IPS-18c (cell line): ENCODE measurements at regions not wholly inside any gene's neighbourhood (a gene's known extent, or its start where the extent isn't known, plus 50 kb on each side); places are given as distances from the start of the nearest gene placed in this dataset.

ENCODE experiments used
- H3K4me3 ChIP-seq: 2 replicates; pipeline ENCODE4 v1.7.0; 2013; ENCODE audit warnings: low read depth, mild to moderate bottlenecking, low read length, moderate library complexity; ENCODE audit not compliant: insufficient read depth
- H3K9me3 ChIP-seq: one replicate; pipeline ENCODE4 v1.6.1; 2013; ENCODE audit warnings: mild to moderate bottlenecking, low read length, moderate library complexity; ENCODE audit not compliant: control insufficient read depth, insufficient read depth

GRCh38 chr6:2462831-2463230 lies 217.4 kb upstream of the GMDS start:
- Histone ChIP-seq H3K9me3 (no peaks in the 10 kb centered on the region), H3K4me3 (no peak overlapping the region)

DNA sequence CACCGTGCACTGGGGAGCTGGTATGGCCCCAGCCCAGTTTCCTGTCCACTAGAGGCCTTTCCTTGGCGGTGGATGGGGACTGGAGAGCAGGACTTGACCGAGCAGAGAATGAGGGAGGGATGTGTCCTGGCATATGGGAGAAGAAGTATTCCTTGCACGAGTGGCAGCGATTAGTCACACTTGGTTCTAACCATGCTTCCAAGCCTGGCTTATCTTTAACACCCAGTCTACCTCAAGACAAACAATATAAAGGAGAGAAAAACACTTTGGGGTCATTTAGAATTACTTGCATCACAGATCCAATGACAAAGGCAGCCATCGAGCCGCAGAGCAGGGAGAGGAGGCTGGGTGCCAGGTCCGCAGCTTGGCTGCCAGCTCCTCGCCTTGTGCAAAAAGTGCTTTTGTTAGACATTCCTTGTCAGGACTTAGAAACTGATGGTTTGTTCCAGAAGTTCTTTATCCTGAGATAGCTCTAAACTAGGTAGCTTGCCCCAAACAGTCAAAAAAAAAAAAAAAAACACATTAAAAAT lies 214.9 kb upstream of the GMDS start:
- Histone ChIP-seq H3K9me3 (no peaks in the 10 kb centered on the region), H3K4me3 (no peak overlapping the region)

- H3K4me3 ChIP-seq = no peak overlapping the region
- H3K9me3 ChIP-seq = no peaks in the 10 kb centered on the region
Observed at GRCh38 chr6:2454180-2454579, 208.8 kb upstream of the GMDS start.

DNA sequence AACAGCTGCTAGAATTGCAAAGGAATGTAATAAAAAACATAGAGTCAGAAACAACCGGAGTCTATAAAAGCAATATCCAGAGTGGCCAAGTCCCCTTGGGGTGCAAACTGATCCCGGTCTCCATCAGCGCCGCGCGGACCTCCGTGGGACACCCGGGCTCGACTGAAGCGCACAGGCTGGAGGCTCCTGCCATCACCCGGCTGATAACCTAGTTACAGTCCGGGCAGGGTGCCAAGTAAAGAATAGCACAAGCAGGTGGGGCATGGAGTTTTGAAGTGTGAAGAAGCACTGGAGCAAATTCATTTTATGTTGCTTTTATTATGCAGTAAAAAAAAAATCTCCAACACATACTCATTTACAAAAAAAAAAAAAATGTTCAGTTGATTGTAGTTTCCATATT lies 205.1 kb upstream of the GMDS start:
- H3K4me3 ChIP-seq = no peak overlapping the region
- no peaks in the 10 kb centered on the region for H3K9me3 ChIP-seq

GRCh38 chr6:2449572-2449940 lies 204.2 kb upstream of the GMDS start:
- H3K4me3 ChIP-seq = no peak overlapping the region
- no peaks in the 10 kb centered on the region for H3K9me3 ChIP-seq

DNA sequence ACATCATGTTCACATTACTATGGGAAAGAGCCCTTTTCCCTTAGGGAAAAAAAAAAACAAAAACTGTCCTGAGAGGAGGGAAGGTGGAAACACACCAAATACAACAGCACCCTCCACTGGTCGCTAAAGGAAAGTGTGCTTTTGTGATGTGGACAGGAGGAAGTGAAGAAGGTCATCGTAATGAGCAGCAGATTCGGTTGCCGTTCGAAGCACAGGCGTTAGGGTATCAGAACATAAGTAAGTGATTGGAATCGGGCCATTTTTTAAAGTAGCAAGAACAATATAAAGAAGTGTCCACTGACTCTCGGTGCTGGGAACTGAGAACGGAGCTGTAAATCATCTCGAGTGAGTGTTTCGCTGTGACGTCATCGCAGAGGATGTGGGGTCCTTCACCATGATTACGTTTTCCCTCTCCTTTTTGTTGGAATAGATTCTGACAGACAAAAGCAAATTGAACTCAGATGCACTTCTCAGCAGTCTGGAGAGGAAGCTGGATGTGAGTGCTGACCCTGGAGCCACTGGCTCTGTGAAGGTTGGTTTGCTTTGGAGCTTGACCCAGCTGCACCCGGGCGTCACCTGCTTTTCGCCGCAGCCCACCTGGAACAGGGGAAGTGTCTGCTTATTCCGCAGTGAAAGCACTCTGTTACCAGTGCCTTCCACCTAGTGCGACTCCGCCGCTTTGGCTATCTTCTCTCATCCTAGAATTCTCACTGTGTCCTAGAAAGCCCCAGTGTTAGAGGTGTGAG lies 203.6 kb upstream of the GMDS start:
- Histone ChIP-seq H3K9me3 (no peaks in the 10 kb centered on the region), H3K4me3 (peak overlapping the region; percentile 39; the same call in 1 of the 2 replicates)

GRCh38 chr6:2447931-2448330 lies 202.5 kb upstream of the GMDS start:
- Histone ChIP-seq H3K9me3 (no peaks in the 10 kb centered on the region), H3K4me3 (no peak overlapping the region)

DNA sequence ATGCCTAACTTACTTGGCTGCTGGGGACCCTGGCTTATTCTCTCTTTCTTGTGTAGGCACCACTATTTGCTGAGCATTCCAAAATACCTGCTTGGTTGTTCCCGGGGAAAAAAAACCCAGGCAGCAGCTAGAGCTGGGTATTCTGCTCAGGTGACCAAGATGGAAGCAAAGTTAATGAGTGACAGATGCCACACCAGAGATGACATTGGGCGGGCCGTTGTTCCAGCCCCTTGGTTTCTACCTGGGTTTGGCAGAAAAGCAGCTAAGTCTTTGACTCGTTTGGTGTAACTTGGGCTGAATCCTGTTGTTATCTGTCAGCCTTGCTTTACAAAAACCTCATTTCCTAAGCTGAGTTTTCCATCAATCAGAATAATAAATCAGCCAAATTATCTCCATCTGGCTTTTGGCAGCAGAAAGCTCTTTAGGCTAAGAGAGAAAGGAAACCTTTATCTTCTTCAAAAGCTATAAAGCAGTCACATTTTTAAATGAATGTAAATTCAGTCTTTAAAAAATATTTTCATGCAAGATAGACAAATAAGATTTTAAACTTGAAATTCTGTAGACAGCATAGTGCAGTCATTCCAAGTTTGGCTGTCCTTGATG lies 202.0 kb upstream of the GMDS start:
- H3K4me3 ChIP-seq = no peak overlapping the region
- no peaks in the 10 kb centered on the region for H3K9me3 ChIP-seq

- no peaks in the 10 kb centered on the region for H3K9me3 ChIP-seq
- no peak overlapping the region for H3K4me3 ChIP-seq
Observed at GRCh38 chr6:2441601-2442475, 196.4 kb upstream of the GMDS start.

- Histone ChIP-seq H3K4me3 (no peak overlapping the region), H3K9me3 (no peaks in the 10 kb centered on the region)
Observed at GRCh38 chr6:2440516-2440915, 195.1 kb upstream of the GMDS start.

DNA sequence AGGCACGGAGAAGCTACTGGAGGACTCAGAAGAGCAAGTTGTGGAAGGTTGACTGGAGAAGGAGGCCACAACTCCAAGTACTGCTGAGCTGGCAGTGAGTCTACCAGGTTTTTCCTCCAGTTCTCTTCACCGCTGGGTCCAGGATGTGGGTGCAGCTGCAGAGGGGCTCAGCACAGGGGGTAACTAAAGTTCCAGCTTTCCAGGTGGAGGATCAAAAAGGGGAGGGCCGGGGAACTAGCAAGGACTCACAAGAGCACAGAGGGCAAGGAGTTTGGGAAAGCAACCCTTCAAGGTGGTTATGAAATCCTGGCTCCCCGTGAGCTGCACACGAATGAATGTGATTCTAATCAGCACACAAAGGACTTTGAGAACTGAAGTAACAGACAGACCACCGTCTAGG lies 194.2 kb upstream of the GMDS start:
- H3K4me3 ChIP-seq = no peak overlapping the region
- no peaks in the 10 kb centered on the region for H3K9me3 ChIP-seq

- no peak overlapping the region for H3K4me3 ChIP-seq
- H3K9me3 ChIP-seq = no peaks in the 10 kb centered on the region
Observed at GRCh38 chr6:2439082-2439481, 193.7 kb upstream of the GMDS start.

DNA sequence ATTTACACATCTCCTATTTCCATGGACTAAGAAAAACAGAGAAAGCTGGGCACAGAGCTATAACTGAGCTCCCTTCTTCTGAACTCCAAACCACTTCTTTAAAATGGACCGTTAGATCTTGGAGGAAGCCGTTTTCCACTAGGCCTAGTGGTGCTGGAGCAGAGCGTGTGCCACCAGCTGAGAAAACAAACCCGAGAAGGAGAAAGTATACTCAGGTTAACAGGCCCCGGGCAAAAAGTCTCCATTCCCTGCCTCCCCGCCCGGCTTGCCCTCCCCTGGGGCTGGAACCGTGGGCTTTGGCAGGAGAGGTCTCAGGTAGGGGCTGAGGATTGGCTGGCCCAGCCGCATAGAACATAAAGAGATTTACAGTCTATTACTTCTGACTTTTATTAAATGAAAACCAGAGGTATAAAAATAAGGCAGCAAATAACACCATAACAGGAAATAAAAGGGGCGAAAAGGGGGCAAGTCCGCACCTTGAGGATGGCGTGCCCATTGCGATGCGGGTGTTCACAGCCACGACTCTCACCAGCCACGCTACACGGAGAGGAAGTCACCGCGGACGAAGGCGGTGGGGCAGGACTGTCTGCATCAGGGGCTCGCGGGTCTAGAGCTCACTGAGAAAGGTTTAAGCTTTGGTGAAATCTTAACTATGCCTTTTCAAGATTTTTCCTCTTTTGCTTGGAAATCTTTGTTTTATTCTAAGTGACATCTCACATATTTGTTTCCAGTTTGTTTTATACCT lies 191.2 kb upstream of the GMDS start:
- Histone ChIP-seq H3K9me3 (no peaks in the 10 kb centered on the region), H3K4me3 (no peak overlapping the region)

DNA sequence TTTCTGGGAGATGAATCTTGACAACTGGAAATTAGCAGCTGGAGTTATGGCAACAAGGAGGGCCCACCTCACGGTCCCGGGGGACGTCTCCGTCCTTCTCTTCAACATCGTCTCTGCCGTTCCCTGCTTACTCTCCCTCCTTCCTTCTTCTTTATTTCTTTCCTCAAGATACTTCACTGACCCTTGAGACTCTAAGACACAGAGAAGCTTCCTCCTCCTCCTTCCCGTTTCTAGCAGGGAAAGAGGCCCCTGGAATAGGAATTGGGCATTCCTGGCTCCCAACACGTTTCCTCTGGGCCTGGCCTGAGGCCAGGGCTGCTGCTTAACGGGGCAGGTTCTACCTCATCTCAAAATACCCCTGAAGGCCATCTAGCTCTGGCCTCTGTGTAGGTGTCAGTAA lies 189.9 kb upstream of the GMDS start:
- H3K9me3 ChIP-seq = no peaks in the 10 kb centered on the region
- no peak overlapping the region for H3K4me3 ChIP-seq

DNA sequence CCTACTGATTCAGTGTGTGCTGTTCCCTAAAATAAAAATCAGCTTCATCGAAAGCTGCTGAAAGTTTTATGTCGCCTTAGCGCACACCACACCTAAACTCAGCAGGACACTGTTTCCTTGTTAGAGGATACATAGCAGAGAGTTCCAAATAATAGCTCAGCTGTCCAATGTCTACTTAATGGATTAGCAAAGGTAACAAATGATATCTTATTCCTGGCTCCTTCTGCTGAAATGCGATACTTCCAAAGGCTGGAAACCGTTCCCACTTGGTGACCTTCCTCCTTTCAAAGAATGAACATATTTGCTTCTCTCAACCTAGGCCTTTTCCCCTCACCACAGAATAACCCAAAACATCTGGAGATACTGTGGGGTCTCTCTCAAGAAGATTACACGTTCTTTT lies 189.5 kb upstream of the GMDS start:
- no peak overlapping the region for H3K4me3 ChIP-seq
- no peaks in the 10 kb centered on the region for H3K9me3 ChIP-seq

DNA sequence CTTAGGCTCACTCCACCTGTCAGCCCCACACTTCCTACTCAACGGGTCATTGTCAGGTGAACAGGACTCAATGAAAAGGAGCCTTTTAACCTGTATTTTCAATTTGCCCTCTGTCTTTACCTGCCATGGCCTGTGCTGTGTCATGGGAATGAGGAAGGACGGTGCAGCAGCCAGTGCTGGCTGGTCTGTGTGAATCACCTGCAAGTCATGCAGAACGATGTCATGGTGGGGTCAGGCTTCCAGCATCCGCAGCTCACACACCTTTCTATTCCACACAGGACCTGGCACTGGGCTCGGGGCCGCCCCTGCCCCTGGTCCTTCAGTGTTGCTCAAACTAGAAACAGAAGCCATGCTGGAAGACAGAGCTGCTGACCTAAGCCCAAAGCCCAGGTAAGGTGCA lies 188.7 kb upstream of the GMDS start:
- Histone ChIP-seq H3K4me3 (no peak overlapping the region), H3K9me3 (no peaks in the 10 kb centered on the region)

DNA sequence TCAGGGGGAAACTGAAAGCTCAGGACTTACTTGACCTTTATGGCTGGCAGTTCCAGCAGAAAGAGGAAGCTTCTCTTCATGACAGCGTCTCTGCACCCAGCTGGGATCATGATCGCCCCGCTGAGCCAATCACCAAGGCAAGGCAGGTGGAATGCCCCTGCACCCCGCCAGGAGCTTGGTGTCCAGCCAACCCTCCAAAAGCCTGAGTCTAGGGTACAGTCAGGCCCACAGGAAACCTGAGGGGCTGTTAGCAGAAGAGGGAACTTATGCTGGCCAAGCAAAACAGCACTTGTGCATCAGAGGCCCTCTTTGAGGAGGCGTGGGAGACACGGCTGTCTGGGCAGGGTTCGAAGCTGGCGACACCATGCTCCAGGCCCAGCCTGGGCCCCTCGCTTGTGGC lies 188.3 kb upstream of the GMDS start:
- Histone ChIP-seq H3K4me3 (no peak overlapping the region), H3K9me3 (no peaks in the 10 kb centered on the region)
